ENCODE measurements at regions not wholly inside any gene's neighbourhood (a gene's known extent, or its start where the extent isn't known, plus 50 kb on each side); places are given as distances from the start of the nearest gene placed in this dataset.

GRCh38 chr12:38156497-38157245, 159.9 kb upstream of the ALG10B start:
- H3K4me1 ChIP-seq (ENCODE audit: insufficient read depth): no peaks in the 10 kb centered on the region
- no peaks in the 10 kb centered on the region for H3K9me2 ChIP-seq (replicated peaks; ENCODE audit: insufficient read depth)
- no peak overlapping the region for H3K4me3 ChIP-seq
- H4K20me1 ChIP-seq (ENCODE audit: insufficient read depth, poor library complexity, severe bottlenecking): no peaks in the 10 kb centered on the region
- H3K4me2 ChIP-seq: no peak overlapping the region
- H3K79me2 ChIP-seq: no peaks in the 10 kb centered on the region
- no peaks in the 10 kb centered on the region for H3K36me3 ChIP-seq (replicated peaks; ENCODE audit: insufficient read depth, low read depth)
- no peak overlapping the region for H3K27ac ChIP-seq
- no peaks in the 10 kb centered on the region for H3K9me3 ChIP-seq (ENCODE audit: low read depth)
- no peak for DNase-seq (ENCODE audit: low spot score)
- H3K27me3 ChIP-seq: no peaks in the 10 kb centered on the region
- WGBS (ENCODE audit: low lambda C conversion rate, missing lambda C conversion rate): 91% methylated on average over 36 of the region's 39 CpGs
- TF ChIP-seq EZH2 (IDR thresholded peaks at IDR 0.05; ENCODE audit: borderline replicate concordance): no peak
- TF ChIP-seq CTCF (IDR thresholded peaks at IDR 0.05; ENCODE audit: poor library complexity): no peak
- no peak for TF ChIP-seq EZH2phosphoT487 (IDR thresholded peaks at IDR 0.05; ENCODE audit: low read depth, severe bottlenecking, unreplicated experiment)
- no peak overlapping the region for H2AFZ ChIP-seq

GRCh38 chr12:38157274-38157932, 159.2 kb upstream of the ALG10B start:
- H2AFZ ChIP-seq: no peak overlapping the region
- DNase-seq (ENCODE audit: low spot score): no peak

GRCh38 chr12:38157933-38158401, 158.6 kb upstream of the ALG10B start:
- WGBS (ENCODE audit: low lambda C conversion rate, missing lambda C conversion rate): 96% methylated on average over 28 of the region's 28 CpGs
- TF ChIP-seq EZH2phosphoT487 (IDR thresholded peaks at IDR 0.05; ENCODE audit: low read depth, severe bottlenecking, unreplicated experiment) (no peak), CTCF (IDR thresholded peaks at IDR 0.05; ENCODE audit: poor library complexity) (no peak), EZH2 (IDR thresholded peaks at IDR 0.05; ENCODE audit: borderline replicate concordance) (no peak)
- H3K9me3 ChIP-seq (ENCODE audit: low read depth): no peaks in the 10 kb centered on the region
- no peaks in the 10 kb centered on the region for H3K9me2 ChIP-seq (replicated peaks; ENCODE audit: insufficient read depth)
- no peaks in the 10 kb centered on the region for H3K79me2 ChIP-seq
- H3K27me3 ChIP-seq: no peaks in the 10 kb centered on the region
- no peak overlapping the region for H3K4me3 ChIP-seq
- no peak overlapping the region for H3K4me2 ChIP-seq
- no peaks in the 10 kb centered on the region for H3K36me3 ChIP-seq (replicated peaks; ENCODE audit: insufficient read depth, low read depth)
- no peak for DNase-seq (ENCODE audit: low spot score)
- no peak overlapping the region for H2AFZ ChIP-seq
- H3K27ac ChIP-seq: no peak overlapping the region
- H3K4me1 ChIP-seq (ENCODE audit: insufficient read depth): no peaks in the 10 kb centered on the region
- no peaks in the 10 kb centered on the region for H4K20me1 ChIP-seq (ENCODE audit: insufficient read depth, poor library complexity, severe bottlenecking)

More at GRCh38 chr12:38157274-38157932, 159.2 kb upstream of the ALG10B start:
- H3K9me3 ChIP-seq (ENCODE audit: low read depth): no peaks in the 10 kb centered on the region
- H3K27ac ChIP-seq: no peak overlapping the region
- no peaks in the 10 kb centered on the region for H3K36me3 ChIP-seq (replicated peaks; ENCODE audit: insufficient read depth, low read depth)
- H3K27me3 ChIP-seq: no peaks in the 10 kb centered on the region
- H3K4me2 ChIP-seq: no peak overlapping the region
- no peaks in the 10 kb centered on the region for H3K4me1 ChIP-seq (ENCODE audit: insufficient read depth)
- no peaks in the 10 kb centered on the region for H3K79me2 ChIP-seq
- WGBS (ENCODE audit: low lambda C conversion rate, missing lambda C conversion rate): 93% methylated on average over 34 of the region's 39 CpGs
- no peaks in the 10 kb centered on the region for H4K20me1 ChIP-seq (ENCODE audit: insufficient read depth, poor library complexity, severe bottlenecking)
- no peak overlapping the region for H3K4me3 ChIP-seq
- no peaks in the 10 kb centered on the region for H3K9me2 ChIP-seq (replicated peaks; ENCODE audit: insufficient read depth)
- no peak for TF ChIP-seq CTCF (IDR thresholded peaks at IDR 0.05; ENCODE audit: poor library complexity)
- no peak for TF ChIP-seq EZH2phosphoT487 (IDR thresholded peaks at IDR 0.05; ENCODE audit: low read depth, severe bottlenecking, unreplicated experiment)
- no peak for TF ChIP-seq EZH2 (IDR thresholded peaks at IDR 0.05; ENCODE audit: borderline replicate concordance)
